Mucosa of descending colon (tissue), 3 donors: ENCODE measurements at regions not wholly inside any gene's neighbourhood (a gene's known extent, or its start where the extent isn't known, plus 50 kb on each side); places are given as distances from the start of the nearest gene placed in this dataset.

ENCODE experiments used
- ATAC-seq: fragments of 200-7000 bp; cut with Tn5 transposase; one replicate; pipeline ENCODE4 v1.9.1; 2020; ENCODE audit warnings: mild to moderate bottlenecking, moderate library complexity
- DNase-seq, 3 donors: peaks; one replicate each; pipeline ENCODE4 v3.0.0-alpha.2; 2020
- H3K36me3 ChIP-seq: fragments of 200-600 bp; one replicate; pipeline ENCODE4 v1.8.0; 2021; ENCODE audit warnings: low read depth, mild to moderate bottlenecking
- H3K4me1 ChIP-seq: fragments of 200-600 bp; one replicate; pipeline ENCODE4 v1.8.0; 2021; ENCODE audit warnings: low read depth, mild to moderate bottlenecking
- H3K4me3 ChIP-seq: fragments of 200-600 bp; one replicate; pipeline ENCODE4 v1.8.0; 2021; ENCODE audit warnings: mild to moderate bottlenecking
- H3K9me3 ChIP-seq: fragments of 200-600 bp; one replicate; pipeline ENCODE4 v1.8.0; 2021; ENCODE audit warnings: mild to moderate bottlenecking
- CTCF ChIP-seq: fragments of 200-600 bp; IDR thresholded peaks from one replicate; pipeline ENCODE4 v1.8.0; 2022; ENCODE audit warnings: antibody characterized with exemption, mild to moderate bottlenecking
- intact Hi-C, 2 donors: fragments of 100-400 bp; cut with DNase I in 1 of 2; cut with micrococcal nuclease in 1 of 2; formaldehyde crosslinking; loops; one replicate each; pipeline versions ENCODE4 v1.11.0 to v1.11.1; 2022; cut with DNase I, micrococcal nuclease
- donor health status: DM: no; HTN: no; CAD: no; lungs with moderate emphysema.
- donor health status: DM: no; HTN: no; CAD: no.
- donor health status: DM: no; HTN: yes; CAD: no.

- H3K4me1 ChIP-seq = no peaks in the 10 kb centered on the region
- no peaks in the 10 kb centered on the region for H3K9me3 ChIP-seq
- TF ChIP-seq CTCF = no peak
- no peak for DNase-seq
- H3K4me3 ChIP-seq = no peak overlapping the region
- intact Hi-C loops = no loop called here
- no peak for ATAC-seq
- H3K36me3 ChIP-seq = no peaks in the 10 kb centered on the region
Observed at GRCh38 chr12:87051621-87052020, 795.4 kb upstream of the MGAT4C start.

- intact Hi-C loops = no loop called here
- TF ChIP-seq CTCF = no peak
- Histone ChIP-seq H3K9me3 (no peaks in the 10 kb centered on the region), H3K4me1 (no peaks in the 10 kb centered on the region), H3K36me3 (no peaks in the 10 kb centered on the region), H3K4me3 (no peak overlapping the region)
- no peak for DNase-seq
- ATAC-seq = no peak
Observed at GRCh38 chr12:87047691-87048090, 791.5 kb upstream of the MGAT4C start.

- ATAC-seq = no peak
- intact Hi-C loops = no loop called here
Observed at GRCh38 chr12:87039536-87039935, 783.3 kb upstream of the MGAT4C start.

GRCh38 chr12:87038098-87038497, 781.9 kb upstream of the MGAT4C start:
- Histone ChIP-seq H3K9me3 (no peaks in the 10 kb centered on the region), H3K36me3 (no peaks in the 10 kb centered on the region), H3K4me1 (no peaks in the 10 kb centered on the region), H3K4me3 (no peak overlapping the region)
- ATAC-seq = no peak
- intact Hi-C loops = no loop called here
- DNase-seq = no peak
- TF ChIP-seq CTCF = no peak

More at GRCh38 chr12:87039536-87039935, 783.3 kb upstream of the MGAT4C start:
- Histone ChIP-seq H3K36me3 (no peaks in the 10 kb centered on the region), H3K4me3 (no peak overlapping the region), H3K4me1 (no peaks in the 10 kb centered on the region), H3K9me3 (no peaks in the 10 kb centered on the region)
- no peak for DNase-seq
- TF ChIP-seq CTCF = no peak

- Histone ChIP-seq H3K36me3 (no peaks in the 10 kb centered on the region), H3K4me1 (no peaks in the 10 kb centered on the region), H3K9me3 (peaks cover 3% of the 10 kb centered on the region), H3K4me3 (no peak overlapping the region)
- ATAC-seq (no peak), DNase-seq (no peak)
- intact Hi-C loops = no loop called here
- TF ChIP-seq CTCF = no peak
Observed at GRCh38 chr12:87025976-87026375, 769.8 kb upstream of the MGAT4C start.

- DNase-seq = no peak
- ATAC-seq = no peak
Observed at GRCh38 chr12:87021400-87021799, 765.2 kb upstream of the MGAT4C start.

More at GRCh38 chr12:87021400-87021799, 765.2 kb upstream of the MGAT4C start:
- H3K9me3 ChIP-seq = peaks cover 3% of the 10 kb centered on the region
- H3K36me3 ChIP-seq = no peaks in the 10 kb centered on the region
- intact Hi-C loops = no loop called here
- TF ChIP-seq CTCF = no peak
- no peak overlapping the region for H3K4me3 ChIP-seq
- H3K4me1 ChIP-seq = no peaks in the 10 kb centered on the region
